ENCODE measurements at regions not wholly inside any gene's neighbourhood (a gene's known extent, or its start where the extent isn't known, plus 50 kb on each side); places are given as distances from the start of the nearest gene placed in this dataset.

GRCh38 chr12:70154960-70155589, 88.2 kb upstream of the CNOT2 start:
- no peak for DNase-seq (ENCODE audit: low spot score)

GRCh38 chr12:70157099-70157498, 86.1 kb upstream of the CNOT2 start:
- no peak for DNase-seq (ENCODE audit: low spot score)

- no peak for DNase-seq (ENCODE audit: low spot score)
These were observed 77.8 kb upstream of the CNOT2 start for GRCh38 chr12:70165450-70165849.

GRCh38 chr12:70176290-70176689, 66.9 kb upstream of the CNOT2 start:
- no peak for DNase-seq (ENCODE audit: low spot score)

GRCh38 chr12:70177631-70178030, 65.6 kb upstream of the CNOT2 start:
- no peak for DNase-seq (ENCODE audit: low spot score)

GRCh38 chr12:70178038-70178437, 65.2 kb upstream of the CNOT2 start:
- DNase-seq (ENCODE audit: low spot score), result no peak

- no peak for DNase-seq (ENCODE audit: low spot score)
These were observed 63.1 kb upstream of the CNOT2 start for GRCh38 chr12:70180130-70180529.

- DNase-seq (ENCODE audit: low spot score), result no peak
These were observed 57.9 kb upstream of the CNOT2 start for GRCh38 chr12:70185301-70185700.

GRCh38 chr12:70186436-70186835, 56.8 kb upstream of the CNOT2 start:
- DNase-seq (ENCODE audit: low spot score), result no peak

GRCh38 chr12:70190262-70191010, 52.8 kb upstream of the CNOT2 start:
- DNase-seq (ENCODE audit: low spot score), result no peak
